GM19468 (cell line): ENCODE measurements at regions not wholly inside any gene's neighbourhood (a gene's known extent, or its start where the extent isn't known, plus 50 kb on each side); places are given as distances from the start of the nearest gene placed in this dataset.
"Not testable (repeated sequence)": the region's sequence is repeated elsewhere in the genome, so short reads cannot be mapped to it uniquely, and the experiment has no call there.

Experiments used
- ATAC-seq: cut with Tn5 transposase; IDR thresholded peaks from one replicate; pipeline ENCODE4 v1.9.1; 2021; ENCODE audit warnings: mild to moderate bottlenecking, moderate library complexity, moderate number of reproducible peaks; ENCODE audit not compliant: unreplicated experiment; ENCODE audit errors: extremely low read depth

- no peak for ATAC-seq
These were observed 61.4 kb downstream of the NXNL2 start for GRCh38 chr9:88596376-88596775.

- no peak for ATAC-seq
These were observed 70.0 kb downstream of the NXNL2 start for GRCh38 chr9:88604836-88605511.

- no peak for ATAC-seq
These were observed 70.8 kb downstream of the NXNL2 start for GRCh38 chr9:88605512-88606362.

GRCh38 chr9:88614359-88614758 is 79.4 kb downstream of the NXNL2 start:
- ATAC-seq = no peak

GRCh38 chr9:88623698-88624097 is 88.7 kb downstream of the NXNL2 start:
- no peak for ATAC-seq

- no peak for ATAC-seq
These were observed 93.1 kb downstream of the NXNL2 start for GRCh38 chr9:88628114-88628513.

GRCh38 chr9:88628811-88629210 is 93.8 kb downstream of the NXNL2 start:
- no peak for ATAC-seq

GRCh38 chr9:88630574-88630973 is 95.6 kb downstream of the NXNL2 start:
- not testable (repeated sequence) for ATAC-seq

- no peak for ATAC-seq
These were observed 100.2 kb downstream of the NXNL2 start for GRCh38 chr9:88635151-88635550.

- ATAC-seq = no peak
These were observed 106.7 kb downstream of the NXNL2 start for GRCh38 chr9:88641456-88642240.

GRCh38 chr9:88642336-88642735 is 107.4 kb downstream of the NXNL2 start:
- ATAC-seq = no peak

- no peak for ATAC-seq
These were observed 109.0 kb downstream of the NXNL2 start for GRCh38 chr9:88643931-88644330.

- ATAC-seq = no peak
These were observed 110.3 kb downstream of the NXNL2 start for GRCh38 chr9:88645172-88645878.

GRCh38 chr9:88645879-88646199 is 110.9 kb downstream of the NXNL2 start:
- no peak for ATAC-seq

GRCh38 chr9:88646539-88647300 is 111.7 kb downstream of the NXNL2 start:
- ATAC-seq = no peak

- ATAC-seq = no peak
These were observed 117.0 kb downstream of the NXNL2 start for GRCh38 chr9:88651682-88652633.

GRCh38 chr9:88652876-88653275 is 117.9 kb downstream of the NXNL2 start:
- no peak for ATAC-seq

- ATAC-seq = no peak
These were observed 118.4 kb downstream of the NXNL2 start for GRCh38 chr9:88653406-88653805.

GRCh38 chr9:88653911-88654310 is 118.9 kb downstream of the NXNL2 start:
- no peak for ATAC-seq
